ENCODE measurements at regions not wholly inside any gene's neighbourhood (a gene's known extent, or its start where the extent isn't known, plus 50 kb on each side); places are given as distances from the start of the nearest gene placed in this dataset.

DNA sequence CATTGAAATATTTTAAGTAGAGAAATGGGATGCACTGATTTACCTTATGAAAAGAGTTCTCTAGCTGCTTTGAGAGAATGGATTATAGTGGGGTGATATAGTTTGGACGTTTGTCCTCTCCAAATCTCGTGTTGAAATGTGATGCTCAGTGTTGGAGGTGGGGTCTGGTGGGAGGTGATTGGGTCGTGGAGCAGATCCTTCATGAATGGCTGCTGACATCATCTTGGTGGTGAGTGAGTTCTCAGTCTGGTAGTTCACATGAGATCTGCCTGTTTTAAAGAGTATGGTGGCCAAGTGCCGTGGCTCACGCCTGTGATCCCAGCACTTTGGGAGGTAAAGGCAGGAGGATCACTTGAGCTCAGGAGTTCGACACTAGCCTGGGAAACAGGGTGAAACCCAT, 58.7 kb upstream of the SH3RF3 start:
- TF ChIP-seq POLR2A (IDR thresholded peaks at IDR 0.05) = no peak
- TF ChIP-seq, protein P1, sequence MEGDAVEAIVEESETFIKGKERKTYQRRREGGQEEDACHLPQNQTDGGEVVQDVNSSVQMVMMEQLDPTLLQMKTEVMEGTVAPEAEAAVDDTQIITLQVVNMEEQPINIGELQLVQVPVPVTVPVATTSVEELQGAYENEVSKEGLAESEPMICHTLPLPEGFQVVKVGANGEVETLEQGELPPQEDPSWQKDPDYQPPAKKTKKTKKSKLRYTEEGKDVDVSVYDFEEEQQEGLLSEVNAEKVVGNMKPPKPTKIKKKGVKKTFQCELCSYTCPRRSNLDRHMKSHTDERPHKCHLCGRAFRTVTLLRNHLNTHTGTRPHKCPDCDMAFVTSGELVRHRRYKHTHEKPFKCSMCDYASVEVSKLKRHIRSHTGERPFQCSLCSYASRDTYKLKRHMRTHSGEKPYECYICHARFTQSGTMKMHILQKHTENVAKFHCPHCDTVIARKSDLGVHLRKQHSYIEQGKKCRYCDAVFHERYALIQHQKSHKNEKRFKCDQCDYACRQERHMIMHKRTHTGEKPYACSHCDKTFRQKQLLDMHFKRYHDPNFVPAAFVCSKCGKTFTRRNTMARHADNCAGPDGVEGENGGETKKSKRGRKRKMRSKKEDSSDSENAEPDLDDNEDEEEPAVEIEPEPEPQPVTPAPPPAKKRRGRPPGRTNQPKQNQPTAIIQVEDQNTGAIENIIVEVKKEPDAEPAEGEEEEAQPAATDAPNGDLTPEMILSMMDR (IDR thresholded peaks at IDR 0.05) = no peak
- DNase-seq (no peak), ATAC-seq (no peak)
- intact Hi-C loops (cut with DNase I) = no loop called here
- no peaks in the 10 kb centered on the region for H3K27me3 ChIP-seq
- peaks cover 0 to 1% (median 0%) of the 10 kb centered on the region in 4 donors for H3K4me1 ChIP-seq
- no peaks in the 10 kb centered on the region for H3K36me3 ChIP-seq
- H3K9me3 ChIP-seq = no peaks in the 10 kb centered on the region
- H3K4me3 ChIP-seq = no peak overlapping the region
- 72% methylated on average over 6 of the region's 6 CpGs for WGBS (ENCODE audit: insufficient coverage, low coverage, low lambda C conversion rate, missing lambda C conversion rate)
- no peak overlapping the region for H3K27ac ChIP-seq

GRCh38 chr2:109069331-109070194, 59.4 kb upstream of the SH3RF3 start:
- Histone ChIP-seq H3K4me1 (peaks cover 0 to 9% (median 0%) of the 10 kb centered on the region in 4 donors), H3K9me3 (no peaks in the 10 kb centered on the region), H3K36me3 (no peaks in the 10 kb centered on the region), H3K4me3 (no peak overlapping the region), H3K27ac (no peak overlapping the region), H3K27me3 (no peaks in the 10 kb centered on the region)
- TF ChIP-seq, protein P1 (IDR thresholded peaks at IDR 0.05) = no peak
- TF ChIP-seq POLR2A (IDR thresholded peaks at IDR 0.05) = no peak
- DNase-seq (no peak), ATAC-seq (no peak)
- 57% methylated on average over 7 of the region's 9 CpGs for WGBS (ENCODE audit: insufficient coverage, low coverage, low lambda C conversion rate, missing lambda C conversion rate)
- intact Hi-C loops (cut with DNase I) = no loop called here

DNA sequence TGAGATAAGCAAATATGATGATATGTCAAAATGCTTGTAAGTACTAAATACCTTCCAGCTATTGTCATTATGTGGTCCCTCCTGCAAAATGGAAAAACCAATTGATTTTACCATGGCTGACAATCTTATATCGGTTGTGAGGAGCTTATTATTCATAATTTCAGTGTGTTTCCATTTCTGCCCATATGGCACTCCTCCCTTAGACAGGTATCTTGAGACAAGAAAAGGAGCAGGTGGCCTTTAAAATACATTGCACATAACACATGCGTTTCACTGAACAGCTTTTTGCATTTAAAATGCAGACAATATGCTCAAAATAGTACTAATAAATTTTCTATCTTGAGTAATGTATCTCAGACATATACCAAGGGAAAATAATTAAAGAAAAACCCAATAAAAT, 60.2 kb upstream of the SH3RF3 start:
- WGBS (ENCODE audit: insufficient coverage, low coverage, low lambda C conversion rate, missing lambda C conversion rate) = 84% methylated on average over 2 of the region's 2 CpGs
- H3K4me3 ChIP-seq = no peak overlapping the region
- no peaks in the 10 kb centered on the region for H3K36me3 ChIP-seq
- ATAC-seq = no peak
- TF ChIP-seq, protein P1 (IDR thresholded peaks at IDR 0.05) = no peak
- no peak for TF ChIP-seq POLR2A (IDR thresholded peaks at IDR 0.05)
- intact Hi-C loops (cut with DNase I) = no loop called here
- H3K4me1 ChIP-seq = peaks cover 0 to 12% (median 0%) of the 10 kb centered on the region in 4 donors
- no peaks in the 10 kb centered on the region for H3K27me3 ChIP-seq
- H3K27ac ChIP-seq = no peak overlapping the region
- H3K9me3 ChIP-seq = no peaks in the 10 kb centered on the region
- no peak for DNase-seq

- Histone ChIP-seq H3K27ac (no peak overlapping the region), H3K27me3 (no peaks in the 10 kb centered on the region), H3K4me1 (peaks cover 0 to 12% (median 0%) of the 10 kb centered on the region in 4 donors), H3K4me3 (no peak overlapping the region), H3K9me3 (no peaks in the 10 kb centered on the region), H3K36me3 (no peaks in the 10 kb centered on the region)
- no peak for DNase-seq
- TF ChIP-seq, protein P1 (IDR thresholded peaks at IDR 0.05) = no peak
- intact Hi-C loops (cut with DNase I) = no loop called here
- 61% methylated on average over 5 of the region's 5 CpGs for WGBS (ENCODE audit: insufficient coverage, low coverage, low lambda C conversion rate, missing lambda C conversion rate)
- no peak for ATAC-seq
Measured at GRCh38 chr2:109067631-109068125, 61.3 kb upstream of the SH3RF3 start.
